SHP77 treated with DMSO at 0.1 percent for 48 hours (cell line): ENCODE measurements at regions not wholly inside any gene's neighbourhood (a gene's known extent, or its start where the extent isn't known, plus 50 kb on each side); places are given as distances from the start of the nearest gene placed in this dataset.

Experiments
- DNase-seq: peaks from one replicate; lab custom pipeline; 2025; lab: John Stamatoyannopoulos, UW

GRCh38 chr16:74169687-74170376, 126.8 kb upstream of the PSMD7 start:
- no peak for DNase-seq

- DNase-seq, result no peak
Observed at GRCh38 chr16:74169066-74169465, 127.5 kb upstream of the PSMD7 start.

- DNase-seq, result no peak
Observed at GRCh38 chr16:74168445-74168844, 128.2 kb upstream of the PSMD7 start.

- DNase-seq, result no peak
Observed at GRCh38 chr16:74166456-74166855, 130.2 kb upstream of the PSMD7 start.

GRCh38 chr16:74165566-74166080, 131.0 kb upstream of the PSMD7 start:
- no peak for DNase-seq

- DNase-seq, result no peak
Observed at GRCh38 chr16:74160759-74161158, 135.9 kb upstream of the PSMD7 start.

GRCh38 chr16:74153773-74154172, 142.8 kb upstream of the PSMD7 start:
- DNase-seq, result no peak

- no peak for DNase-seq
Observed at GRCh38 chr16:74146643-74147042, 150.0 kb upstream of the PSMD7 start.

- DNase-seq, result no peak
Observed at GRCh38 chr16:74143171-74143570, 153.4 kb upstream of the PSMD7 start.

GRCh38 chr16:74141015-74141414, 155.6 kb upstream of the PSMD7 start:
- DNase-seq, result no peak

GRCh38 chr16:74140557-74140956, 156.1 kb upstream of the PSMD7 start:
- DNase-seq, result no peak

GRCh38 chr16:74123826-74124225, 172.8 kb upstream of the PSMD7 start:
- DNase-seq, result no peak

GRCh38 chr16:74123195-74123594, 173.4 kb upstream of the PSMD7 start:
- DNase-seq, result no peak

- DNase-seq, result no peak
Observed at GRCh38 chr16:74117798-74118197, 178.8 kb upstream of the PSMD7 start.

- DNase-seq, result no peak
Observed at GRCh38 chr16:74113545-74113944, 183.1 kb upstream of the PSMD7 start.

GRCh38 chr16:74111456-74111982, 185.1 kb upstream of the PSMD7 start:
- no peak for DNase-seq

- peak; percentile 19 for DNase-seq
Observed at GRCh38 chr16:74107795-74108610, 188.6 kb upstream of the PSMD7 start.

- no peak for DNase-seq
Observed at GRCh38 chr16:74104022-74104421, 192.6 kb upstream of the PSMD7 start.

GRCh38 chr16:74101379-74102137, 195.1 kb upstream of the PSMD7 start:
- no peak for DNase-seq

GRCh38 chr16:74100395-74101326, 196.0 kb upstream of the PSMD7 start:
- DNase-seq, result no peak

GRCh38 chr16:74099530-74099929, 197.1 kb upstream of the PSMD7 start:
- DNase-seq, result no peak
